PC-9 (cell line): ENCODE measurements at regions not wholly inside any gene's neighbourhood (a gene's known extent, or its start where the extent isn't known, plus 50 kb on each side); places are given as distances from the start of the nearest gene placed in this dataset.
"Not testable (repeated sequence)": the region's sequence is repeated elsewhere in the genome, so short reads cannot be mapped to it uniquely, and the experiment has no call there.

ENCODE experiments used
- BruUV-seq: library from RNA; stranded (reverse); fragments of 400-500 nt; replicated peaks from 2 replicates; lab custom pipeline; 2021; lab: Mats Ljungman, UMichigan
- CTCF ChIA-PET: fragments of 300-600 bp; sonication (Branson Sonifier 250); formaldehyde crosslinking; loops from one replicate; lab custom pipeline; 2022; ENCODE audit warnings: antibody characterized with exemption; lab: Charles Lee
- POLR2A ChIA-PET: fragments of 300-600 bp; sonication (Branson Sonifier 250); formaldehyde crosslinking; loops from one replicate; lab custom pipeline; 2022; ENCODE audit warnings: antibody characterized with exemption; ENCODE audit not compliant: unreplicated experiment; lab: Charles Lee
- DNase-seq, 2 experiments: peaks; one replicate each; pipeline versions ENCODE4 v3.0.0 to v3.0.0-alpha.2; 2015 to 2022; ENCODE audit warnings: mixed read lengths in 1 of 2
- H2AFZ ChIP-seq: fragments of 200-600 bp; sonication (generic); 2 replicates; pipeline ENCODE4 v1.8.1; 2017; ENCODE audit warnings: antibody characterized with exemption
- H3F3A ChIP-seq: fragments of 200-600 bp; sonication (generic); 2 replicates; pipeline ENCODE4 v1.8.1; 2017; ENCODE audit warnings: antibody characterized with exemption, mild to moderate bottlenecking, low read depth; ENCODE audit not compliant: insufficient read depth
- H3K27ac ChIP-seq: fragments of 200-600 bp; sonication (generic); 2 replicates; pipeline ENCODE4 v1.6.1; 2016; ENCODE audit warnings: mixed run types
- H3K27me3 ChIP-seq: fragments of 200-600 bp; sonication (generic); 2 replicates; pipeline ENCODE4 v1.6.1; 2016; ENCODE audit warnings: low read depth, mixed run types; ENCODE audit not compliant: insufficient read depth
- H3K36me3 ChIP-seq: fragments of 200-600 bp; sonication (generic); 2 replicates; pipeline ENCODE4 v1.6.1; 2016; ENCODE audit warnings: low read depth, mixed run types
- H3K4me1 ChIP-seq: fragments of 200-600 bp; sonication (generic); replicated peaks from 2 replicates; pipeline ENCODE4 v1.6.1; 2016; ENCODE audit warnings: mixed run types; ENCODE audit not compliant: insufficient read depth
- H3K4me2 ChIP-seq: fragments of 200-600 bp; sonication (generic); 2 replicates; pipeline ENCODE4 v1.6.1; 2017; ENCODE audit warnings: mixed run types
- H3K4me3 ChIP-seq: fragments of 200-600 bp; sonication (generic); 2 replicates; pipeline ENCODE4 v1.6.1; 2016; ENCODE audit warnings: mixed run types
- H3K79me2 ChIP-seq: fragments of 200-600 bp; sonication (generic); 2 replicates; pipeline ENCODE4 v1.6.1; 2017; ENCODE audit warnings: low read depth, mixed run types
- H3K9me2 ChIP-seq: fragments of 200-600 bp; sonication (generic); 2 replicates; pipeline ENCODE4 v1.8.1; 2017; ENCODE audit warnings: mild to moderate bottlenecking; ENCODE audit not compliant: insufficient read depth
- H3K9me3 ChIP-seq: fragments of 200-600 bp; sonication (generic); 2 replicates; pipeline ENCODE4 v1.8.1; 2016; ENCODE audit warnings: low read depth; ENCODE audit not compliant: insufficient read depth
- H4K20me1 ChIP-seq: fragments of 200-600 bp; sonication (generic); 2 replicates; pipeline ENCODE4 v1.8.1; 2017; ENCODE audit not compliant: insufficient read depth
- EZH2 ChIP-seq: fragments of 200-600 bp; sonication (generic); IDR thresholded peaks from 2 replicates; pipeline ENCODE4 v1.8.0; 2017; ENCODE audit warnings: antibody characterized with exemption, low read depth
- intact Hi-C: fragments of 100-400 bp; cut with micrococcal nuclease; formaldehyde crosslinking; loops from one replicate; pipeline ENCODE4 v1.10.0; 2022; ENCODE audit not compliant: unreplicated experiment
- TF ChIP-seq, protein P1 (sequence below): fragments of 200-600 bp; sonication (generic); conservative IDR thresholded peaks from 2 replicates; pipeline ENCODE4 v1.6.1; 2017; ENCODE audit warnings: mixed run types, antibody characterized with exemption, mild to moderate bottlenecking, moderate library complexity

DNA sequence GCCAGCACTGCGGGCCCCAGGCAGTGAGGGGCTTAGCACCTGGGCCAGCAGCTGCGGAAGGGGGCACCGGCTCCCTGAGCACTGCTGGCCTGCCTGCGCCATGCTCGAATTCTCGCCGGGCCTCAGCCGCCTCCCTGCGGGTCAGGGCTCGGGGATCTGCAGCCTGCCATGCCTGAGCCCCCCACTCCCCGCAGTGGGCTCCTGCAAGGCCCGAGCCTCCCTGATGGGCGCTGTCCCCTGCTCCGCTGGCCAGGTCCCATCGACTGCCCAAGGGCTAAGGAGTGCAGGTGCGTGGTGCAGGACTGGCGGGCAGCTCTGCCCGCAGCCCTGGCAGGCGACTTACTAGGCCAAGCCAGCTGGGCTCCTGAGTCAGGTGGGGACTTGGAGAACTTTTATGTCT lies 133.3 kb upstream of the LMNTD1 start:
- CTCF ChIA-PET, result no interaction called here

DNA sequence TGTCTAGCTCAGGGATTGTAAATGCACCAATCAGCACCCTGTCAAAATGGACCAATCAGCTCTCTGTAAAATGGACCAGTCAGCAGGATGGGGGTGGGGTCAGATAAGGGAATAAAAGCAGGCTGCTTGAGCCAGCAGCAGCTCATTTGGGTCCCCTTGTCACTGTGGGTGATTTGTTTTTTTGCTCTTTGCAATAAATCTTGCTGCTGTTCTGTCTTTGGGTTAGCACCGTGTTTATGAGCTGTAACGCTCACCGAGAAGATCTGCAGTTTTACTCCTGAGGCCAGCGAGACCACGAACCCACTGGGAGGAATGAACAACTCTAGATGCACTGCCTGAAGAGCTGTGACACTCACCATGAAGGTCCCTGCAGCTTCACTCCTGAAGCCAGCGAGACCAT lies 134.1 kb upstream of the LMNTD1 start:
- Histone ChIP-seq H3F3A (no peaks in the 10 kb centered on the region), H3K4me2 (no peak overlapping the region), H3K4me1 (no peaks in the 10 kb centered on the region), H4K20me1 (no peaks in the 10 kb centered on the region), H3K9me2 (no peaks in the 10 kb centered on the region), H3K36me3 (no peaks in the 10 kb centered on the region), H3K4me3 (no peak overlapping the region), H3K79me2 (no peaks in the 10 kb centered on the region), H3K27me3 (no peaks in the 10 kb centered on the region), H2AFZ (no peak overlapping the region), H3K9me3 (no peaks in the 10 kb centered on the region), H3K27ac (no peak overlapping the region)
- DNase-seq, result no peak
- no TSS peak for BruUV-seq
- TF ChIP-seq, protein P1, sequence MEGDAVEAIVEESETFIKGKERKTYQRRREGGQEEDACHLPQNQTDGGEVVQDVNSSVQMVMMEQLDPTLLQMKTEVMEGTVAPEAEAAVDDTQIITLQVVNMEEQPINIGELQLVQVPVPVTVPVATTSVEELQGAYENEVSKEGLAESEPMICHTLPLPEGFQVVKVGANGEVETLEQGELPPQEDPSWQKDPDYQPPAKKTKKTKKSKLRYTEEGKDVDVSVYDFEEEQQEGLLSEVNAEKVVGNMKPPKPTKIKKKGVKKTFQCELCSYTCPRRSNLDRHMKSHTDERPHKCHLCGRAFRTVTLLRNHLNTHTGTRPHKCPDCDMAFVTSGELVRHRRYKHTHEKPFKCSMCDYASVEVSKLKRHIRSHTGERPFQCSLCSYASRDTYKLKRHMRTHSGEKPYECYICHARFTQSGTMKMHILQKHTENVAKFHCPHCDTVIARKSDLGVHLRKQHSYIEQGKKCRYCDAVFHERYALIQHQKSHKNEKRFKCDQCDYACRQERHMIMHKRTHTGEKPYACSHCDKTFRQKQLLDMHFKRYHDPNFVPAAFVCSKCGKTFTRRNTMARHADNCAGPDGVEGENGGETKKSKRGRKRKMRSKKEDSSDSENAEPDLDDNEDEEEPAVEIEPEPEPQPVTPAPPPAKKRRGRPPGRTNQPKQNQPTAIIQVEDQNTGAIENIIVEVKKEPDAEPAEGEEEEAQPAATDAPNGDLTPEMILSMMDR, result no peak
- no peak for TF ChIP-seq EZH2
- intact Hi-C loops, result no loop called here
- CTCF ChIA-PET, result no interaction called here
- POLR2A ChIA-PET, result interaction anchor here (0.7 kb wide), 1 partner anchor 11 kb away, joined by 4 read pairs; no protein-coding TSS in a partner anchor

More for the DNA sequence above, 133.3 kb upstream of the LMNTD1 start:
- Histone ChIP-seq H3K79me2 (no peaks in the 10 kb centered on the region), H3K27me3 (no peaks in the 10 kb centered on the region), H3K4me3 (no peak overlapping the region), H3F3A (no peaks in the 10 kb centered on the region), H3K4me2 (no peak overlapping the region), H3K27ac (no peak overlapping the region), H4K20me1 (no peaks in the 10 kb centered on the region), H3K9me2 (no peaks in the 10 kb centered on the region), H2AFZ (no peak overlapping the region), H3K4me1 (no peaks in the 10 kb centered on the region), H3K36me3 (no peaks in the 10 kb centered on the region), H3K9me3 (no peaks in the 10 kb centered on the region)
- POLR2A ChIA-PET, result interaction anchor here (0.7 kb wide), 1 partner anchor 272 kb away, joined by 14 read pairs; the partner anchor contains the start of gene RASSF8
- intact Hi-C loops, result no loop called here
- no peak for DNase-seq
- TF ChIP-seq, protein P1, result no peak
- no peak for TF ChIP-seq EZH2
- no TSS peak for BruUV-seq

DNA sequence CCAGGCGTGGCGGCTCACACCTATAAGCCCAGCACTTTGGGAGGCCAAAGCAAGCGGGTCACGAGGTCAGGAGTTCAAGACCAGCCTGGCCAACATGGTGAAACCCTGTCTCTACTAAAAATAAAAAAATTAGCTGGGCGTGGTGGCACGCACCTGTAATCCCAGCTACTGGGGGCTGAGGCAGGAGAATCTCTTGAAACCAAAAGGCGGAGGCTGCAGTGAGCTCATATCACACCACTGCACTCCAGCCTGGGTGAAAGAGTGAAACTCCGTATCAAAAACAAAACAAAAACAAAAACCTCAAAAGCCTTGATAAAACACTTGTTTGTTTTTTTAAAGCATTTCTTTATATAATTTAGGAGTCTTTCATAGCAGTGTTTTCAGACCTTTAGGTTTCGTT lies 135.8 kb upstream of the LMNTD1 start:
- CTCF ChIA-PET, result interaction anchor here (0.5 kb wide), 1 partner anchor 728 kb away, joined by 4 read pairs; no protein-coding TSS in a partner anchor
- BruUV-seq, POLR2A ChIA-PET, H2AFZ ChIP-seq, H3F3A ChIP-seq, intact Hi-C loops, H3K79me2 ChIP-seq, H3K4me3 ChIP-seq, H3K4me1 ChIP-seq, H3K36me3 ChIP-seq, DNase-seq, H3K27me3 ChIP-seq, H3K9me3 ChIP-seq, H3K9me2 ChIP-seq, H3K4me2 ChIP-seq, H4K20me1 ChIP-seq, H3K27ac ChIP-seq: not testable (repeated sequence)

DNA sequence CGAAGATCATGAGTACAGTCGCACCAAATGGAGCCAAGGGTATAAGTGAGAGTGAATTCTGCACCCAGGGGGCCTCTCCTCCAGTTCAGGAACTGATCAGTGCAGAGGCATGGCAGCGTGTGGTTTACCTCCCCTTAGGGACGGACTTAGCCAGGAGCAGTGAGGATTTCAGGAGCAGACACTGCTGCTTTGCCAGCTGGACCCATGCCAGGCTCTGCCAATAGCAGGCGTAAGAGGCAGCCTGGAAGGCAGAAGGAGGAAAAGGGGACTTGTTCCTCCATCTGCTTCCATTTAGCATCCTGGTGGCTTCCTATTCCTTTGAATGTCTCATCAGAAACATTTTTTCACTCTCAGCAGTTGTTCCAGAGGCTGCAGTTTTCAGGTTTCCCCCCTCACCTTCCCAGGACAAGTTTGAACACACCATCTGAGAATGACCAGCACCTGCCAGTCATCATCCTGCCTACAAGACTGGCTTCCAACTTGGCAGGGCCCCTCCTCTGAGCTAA lies 137.0 kb upstream of the LMNTD1 start:
- Histone ChIP-seq H2AFZ (no peak overlapping the region), H3K36me3 (no peaks in the 10 kb centered on the region), H3K4me3 (no peak overlapping the region), H3K9me3 (no peaks in the 10 kb centered on the region), H3F3A (no peaks in the 10 kb centered on the region), H3K27me3 (no peaks in the 10 kb centered on the region), H3K27ac (no peak overlapping the region), H3K4me1 (no peaks in the 10 kb centered on the region), H3K4me2 (no peak overlapping the region), H4K20me1 (no peaks in the 10 kb centered on the region), H3K79me2 (no peaks in the 10 kb centered on the region), H3K9me2 (no peaks in the 10 kb centered on the region)
- intact Hi-C loops, result no loop called here
- no peak for TF ChIP-seq EZH2
- TF ChIP-seq, protein P1, result no peak
- no TSS peak for BruUV-seq
- CTCF ChIA-PET, result no interaction called here
- no peak for DNase-seq
- POLR2A ChIA-PET, result no interaction called here
